ENCODE measurements at regions not wholly inside any gene's neighbourhood (a gene's known extent, or its start where the extent isn't known, plus 50 kb on each side); places are given as distances from the start of the nearest gene placed in this dataset.

GRCh38 chr16:51759999-51760398, 608.9 kb upstream of the SALL1 start:
- TF ChIP-seq CTCF (IDR thresholded peaks at IDR 0.05): no peak
- TF ChIP-seq ZFX (IDR thresholded peaks at IDR 0.05; ENCODE audit: borderline replicate concordance): no peak
